GM23338 (cell line): ENCODE measurements at regions not wholly inside any gene's neighbourhood (a gene's known extent, or its start where the extent isn't known, plus 50 kb on each side); places are given as distances from the start of the nearest gene placed in this dataset.

Experiments
- ATAC-seq: fragments of 200-7000 bp; cut with Tn5 transposase; 3 replicates; pipeline ENCODE4 v1.9.1; 2020
- DNase-seq: peaks from one replicate; pipeline ENCODE4 v3.0.0-alpha.2; 2015; ENCODE audit warnings: low spot score
- H2AFZ ChIP-seq: fragments of 200-600 bp; sonication (generic); 2 replicates; pipeline ENCODE4 v1.8.0; 2016; ENCODE audit warnings: antibody characterized with exemption, mild to moderate bottlenecking, moderate library complexity
- H3F3A ChIP-seq: fragments of 200-600 bp; sonication (generic); replicated peaks from 2 replicates; pipeline ENCODE4 v1.8.0; 2017; ENCODE audit warnings: antibody characterized with exemption, mixed run types, low read depth
- H3K27ac ChIP-seq: fragments of 200-600 bp; sonication (generic); 2 replicates; pipeline ENCODE4 v1.6.1; 2016; ENCODE audit warnings: low read depth
- H3K27me3 ChIP-seq: fragments of 200-600 bp; sonication (generic); 2 replicates; pipeline ENCODE4 v1.8.0; 2016; ENCODE audit warnings: mild to moderate bottlenecking, mixed run types, moderate library complexity; ENCODE audit not compliant: insufficient read depth
- H3K36me3 ChIP-seq: fragments of 200-600 bp; sonication (generic); 2 replicates; pipeline ENCODE4 v1.8.0; 2016; ENCODE audit warnings: mild to moderate bottlenecking; ENCODE audit not compliant: insufficient read depth
- H3K4me1 ChIP-seq: fragments of 200-600 bp; sonication (generic); 2 replicates; pipeline ENCODE4 v1.8.0; 2016; ENCODE audit warnings: mild to moderate bottlenecking, moderate library complexity; ENCODE audit not compliant: insufficient read depth
- H3K4me2 ChIP-seq: fragments of 200-600 bp; sonication (generic); 2 replicates; pipeline ENCODE4 v1.7.1; 2017; ENCODE audit warnings: mixed run types
- H3K4me3 ChIP-seq: fragments of 200-600 bp; sonication (generic); 2 replicates; pipeline ENCODE4 v1.6.1; 2016; ENCODE audit warnings: mixed run types
- H3K79me2 ChIP-seq: fragments of 200-600 bp; sonication (generic); replicated peaks from 2 replicates; pipeline ENCODE4 v1.8.0; 2017; ENCODE audit warnings: mild to moderate bottlenecking; ENCODE audit not compliant: insufficient read depth
- H3K9me2 ChIP-seq: fragments of 200-600 bp; sonication (generic); 2 replicates; pipeline ENCODE4 v1.8.0; 2017; ENCODE audit not compliant: insufficient read depth
- H4K20me1 ChIP-seq: fragments of 200-600 bp; sonication (generic); replicated peaks from 2 replicates; pipeline ENCODE4 v1.8.0; 2017; ENCODE audit warnings: mild to moderate bottlenecking; ENCODE audit not compliant: insufficient read depth
- H3K27ac Mint-ChIP-seq: 2 replicates; pipeline ENCODE4 v1.8.0; 2020; ENCODE audit warnings: inconsistent platforms, mild to moderate bottlenecking, moderate library complexity, mixed read lengths
- H3K27me3 Mint-ChIP-seq: 3 replicates; pipeline ENCODE4 v1.8.0; 2022; ENCODE audit warnings: low read depth, mild to moderate bottlenecking, moderate library complexity, mixed read lengths, inconsistent platforms; ENCODE audit not compliant: insufficient read depth, poor library complexity
- H3K36me3 Mint-ChIP-seq: 3 replicates; pipeline ENCODE4 v1.8.0; 2021; ENCODE audit warnings: low read depth, mild to moderate bottlenecking, inconsistent platforms, moderate library complexity, mixed read lengths
- H3K4me1 Mint-ChIP-seq: 3 replicates; pipeline ENCODE4 v1.8.0; 2020; ENCODE audit warnings: mild to moderate bottlenecking, inconsistent platforms, mixed read lengths
- H3K4me3 Mint-ChIP-seq: 3 replicates; pipeline ENCODE4 v1.8.0; 2021; ENCODE audit warnings: moderate library complexity, mild to moderate bottlenecking, inconsistent platforms, mixed read lengths
- H3K9me3 Mint-ChIP-seq: 3 replicates; pipeline ENCODE4 v1.8.0; 2020; ENCODE audit warnings: moderate library complexity, mild to moderate bottlenecking, inconsistent platforms, mixed read lengths
- CREB1 ChIP-seq: fragments of 250-450 bp; sonication (Bioruptor Pico); IDR thresholded peaks from 2 replicates; pipeline ENCODE4 v1.5.0; 2020; ENCODE audit warnings: low read depth, mild to moderate bottlenecking, moderate library complexity
- CTCF ChIP-seq, 2 experiments: fragments of 200-600 bp in 1 of 2; sonication (generic) in 1 of 2; conservative IDR thresholded peaks; 2 replicates each; pipeline versions ENCODE4 v1.5.1 to v1.6.1; 2016 to 2017; ENCODE audit warnings: antibody characterized with exemption in 2 of 2, low read depth in 2 of 2, mild to moderate bottlenecking in 2 of 2, moderate library complexity in 1 of 2
- ETS1 ChIP-seq: IDR thresholded peaks from 2 replicates; pipeline ENCODE4 v1.6.1; 2016; ENCODE audit warnings: antibody characterized with exemption
- EZH2 ChIP-seq: fragments of 200-600 bp; sonication (generic); IDR thresholded peaks from one replicate; pipeline ENCODE4 v1.8.0; 2017; ENCODE audit warnings: antibody characterized with exemption, mild to moderate bottlenecking, low read depth; ENCODE audit not compliant: unreplicated experiment
- JUNB ChIP-seq: IDR thresholded peaks from one replicate; pipeline ENCODE4 v1.6.1; 2016; ENCODE audit warnings: antibody characterized with exemption; ENCODE audit not compliant: unreplicated experiment
- NANOG ChIP-seq: IDR thresholded peaks from 2 replicates; pipeline ENCODE4 v1.6.1; 2016; ENCODE audit warnings: antibody characterized with exemption, borderline replicate concordance
- POLR2AphosphoS5 ChIP-seq: IDR thresholded peaks from 2 replicates; pipeline ENCODE4 v1.6.1; 2016; ENCODE audit warnings: antibody characterized with exemption, low read depth
- REST ChIP-seq: IDR thresholded peaks from one replicate; pipeline ENCODE4 v1.6.1; 2018; ENCODE audit warnings: antibody characterized with exemption; ENCODE audit not compliant: unreplicated experiment
- STAT1 ChIP-seq: IDR thresholded peaks from one replicate; pipeline ENCODE4 v1.6.1; 2016; ENCODE audit warnings: antibody characterized with exemption; ENCODE audit not compliant: unreplicated experiment
- ZNF114 ChIP-seq: fragments of 250-450 bp; sonication (Bioruptor Pico); IDR thresholded peaks from 2 replicates; pipeline ENCODE4 v1.5.0; 2020; ENCODE audit warnings: mild to moderate bottlenecking, moderate library complexity
- ZNF331 ChIP-seq: fragments of 250-450 bp; sonication (Bioruptor Pico); IDR thresholded peaks from 2 replicates; pipeline ENCODE4 v1.5.0; 2020; ENCODE audit warnings: low read depth, mild to moderate bottlenecking, moderate library complexity
- ZNF462 ChIP-seq: fragments of 250-450 bp; sonication (Bioruptor Pico); IDR thresholded peaks from 2 replicates; pipeline ENCODE4 v1.5.0; 2020; ENCODE audit warnings: mild to moderate bottlenecking, moderate library complexity

GRCh38 chr22:22830193-22830592 is 57.4 kb upstream of the IGLL5 start:
- Mint-ChIP-seq H3K9me3 (peaks cover 7% of the 10 kb centered on the region), H3K27ac (no peak overlapping the region), H3K4me1 (no peaks in the 10 kb centered on the region), H3K27me3 (peaks cover 27% of the 10 kb centered on the region), H3K36me3 (no peaks in the 10 kb centered on the region), H3K4me3 (no peak overlapping the region)
- no peak for TF ChIP-seq STAT1
- no peak for TF ChIP-seq JUNB
- TF ChIP-seq NANOG = no peak
- no peak for TF ChIP-seq ZNF114 (CRISPR knock-in tag)
- no peak for TF ChIP-seq ZNF462
- TF ChIP-seq CREB1 = no peak
- TF ChIP-seq EZH2 = no peak
- TF ChIP-seq CTCF (conservative IDR thresholded peaks at IDR 0.05; ENCODE audit: low read depth in 2 of 2) = no peak
- no peak for TF ChIP-seq REST
- no peak for TF ChIP-seq POLR2AphosphoS5
- no peak for TF ChIP-seq ZNF331 (CRISPR knock-in tag)
- no peak for TF ChIP-seq ETS1
- ATAC-seq = no peak
- Histone ChIP-seq H3K36me3 (no peaks in the 10 kb centered on the region; the same call in 1 of the 2 replicates), H3K4me1 (no peaks in the 10 kb centered on the region), H3K27ac (no peak overlapping the region), H3F3A (no peaks in the 10 kb centered on the region), H2AFZ (no peak overlapping the region), H3K4me2 (no peak overlapping the region), H4K20me1 (no peaks in the 10 kb centered on the region), H3K4me3 (no peak overlapping the region), H3K9me2 (peaks cover 4% of the 10 kb centered on the region; the same call in 1 of the 2 replicates), H3K79me2 (no peaks in the 10 kb centered on the region), H3K27me3 (peaks cover 94% of the 10 kb centered on the region)
- no peak for DNase-seq
